Gastrocnemius medialis (tissue), 4 donors: ENCODE measurements at regions not wholly inside any gene's neighbourhood (a gene's known extent, or its start where the extent isn't known, plus 50 kb on each side); places are given as distances from the start of the nearest gene placed in this dataset.

Source experiments
- POLR2A ChIP-seq, 2 donors: fragments of 450-650 bp; IDR thresholded peaks; one replicate each; pipeline ENCODE4 v1.6.1; 2017; ENCODE audit warnings: antibody characterized with exemption in 2 of 2, mild to moderate bottlenecking in 2 of 2, moderate library complexity in 2 of 2
- TF ChIP-seq, protein P1 (sequence below), 5 experiments: fragments of 450-650 bp in 3 of 5; fragments of 200-600 bp in 2 of 5; sonication (generic) in 2 of 5; IDR thresholded peaks in 4 of 5; conservative IDR thresholded peaks in 1 of 5; 1 replicate in 4 of 5; 2 replicates in 1 of 5; pipeline ENCODE4 v1.5.1; 2016 to 2019; ENCODE audit warnings: antibody characterized with exemption in 5 of 5, mild to moderate bottlenecking in 3 of 5, moderate library complexity in 3 of 5

DNA sequence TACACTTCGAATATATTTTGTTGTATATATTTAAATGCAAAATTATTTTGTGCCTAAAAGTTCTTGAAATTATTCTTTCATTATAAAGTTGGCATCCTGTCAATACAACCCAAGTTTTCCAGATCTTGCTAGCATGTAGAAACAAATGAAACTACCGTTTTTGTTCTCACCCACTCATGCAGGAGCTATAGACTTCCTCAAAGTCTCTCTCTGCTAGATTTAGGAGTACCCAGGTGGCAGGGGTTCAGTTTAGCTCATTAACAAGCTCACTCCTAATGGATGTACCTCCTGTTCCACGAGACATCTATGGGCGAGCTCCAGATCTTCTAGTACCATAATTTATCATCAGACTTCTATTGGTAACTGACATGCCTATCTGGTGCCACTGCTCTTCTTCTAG is 390.2 kb upstream of the POU3F1 start:
- TF ChIP-seq POLR2A (IDR thresholded peaks at IDR 0.05): no peak
- TF ChIP-seq, protein P1, sequence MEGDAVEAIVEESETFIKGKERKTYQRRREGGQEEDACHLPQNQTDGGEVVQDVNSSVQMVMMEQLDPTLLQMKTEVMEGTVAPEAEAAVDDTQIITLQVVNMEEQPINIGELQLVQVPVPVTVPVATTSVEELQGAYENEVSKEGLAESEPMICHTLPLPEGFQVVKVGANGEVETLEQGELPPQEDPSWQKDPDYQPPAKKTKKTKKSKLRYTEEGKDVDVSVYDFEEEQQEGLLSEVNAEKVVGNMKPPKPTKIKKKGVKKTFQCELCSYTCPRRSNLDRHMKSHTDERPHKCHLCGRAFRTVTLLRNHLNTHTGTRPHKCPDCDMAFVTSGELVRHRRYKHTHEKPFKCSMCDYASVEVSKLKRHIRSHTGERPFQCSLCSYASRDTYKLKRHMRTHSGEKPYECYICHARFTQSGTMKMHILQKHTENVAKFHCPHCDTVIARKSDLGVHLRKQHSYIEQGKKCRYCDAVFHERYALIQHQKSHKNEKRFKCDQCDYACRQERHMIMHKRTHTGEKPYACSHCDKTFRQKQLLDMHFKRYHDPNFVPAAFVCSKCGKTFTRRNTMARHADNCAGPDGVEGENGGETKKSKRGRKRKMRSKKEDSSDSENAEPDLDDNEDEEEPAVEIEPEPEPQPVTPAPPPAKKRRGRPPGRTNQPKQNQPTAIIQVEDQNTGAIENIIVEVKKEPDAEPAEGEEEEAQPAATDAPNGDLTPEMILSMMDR (IDR thresholded peaks at IDR 0.05 in 4 of 5, conservative IDR thresholded peaks at IDR 0.05 in 1 of 5): no peak
